H1 (cell line): ENCODE measurements at regions not wholly inside any gene's neighbourhood (a gene's known extent, or its start where the extent isn't known, plus 50 kb on each side); places are given as distances from the start of the nearest gene placed in this dataset.

Source experiments
- POLR2A ChIP-seq, 2 experiments: IDR thresholded peaks; 1 replicate in 1 of 2; 2 replicates in 1 of 2; pipeline ENCODE4 v1.6.1; 2011; ENCODE audit warnings: low read depth in 2 of 2, low read length in 2 of 2, mild to moderate bottlenecking in 2 of 2; ENCODE audit errors: control extremely low read depth in 1 of 2
- SAP30 ChIP-seq: fragments of 300-600 bp; sonication (generic); IDR thresholded peaks from 2 replicates; pipeline ENCODE4 v1.7.1; 2012; ENCODE audit warnings: low read length, moderate library complexity, mild to moderate bottlenecking, inconsistent platforms; ENCODE audit not compliant: insufficient read depth, insufficient replicate concordance
- SIX5 ChIP-seq: IDR thresholded peaks from 2 replicates; pipeline ENCODE4 v1.6.1; 2011; ENCODE audit warnings: mild to moderate bottlenecking, low read depth, low read length

GRCh38 chr3:159233734-159234133 lies 431.9 kb downstream of the MFSD1 start (continued):
- TF ChIP-seq SIX5 (no peak), SAP30 (no peak), POLR2A (IDR thresholded peaks at IDR 0.05; ENCODE audit: control extremely low read depth in 1 of 2, low read depth in 2 of 2, low read length in 2 of 2) (no peak)
